ENCODE measurements at regions not wholly inside any gene's neighbourhood (a gene's known extent, or its start where the extent isn't known, plus 50 kb on each side); places are given as distances from the start of the nearest gene placed in this dataset.

DNA sequence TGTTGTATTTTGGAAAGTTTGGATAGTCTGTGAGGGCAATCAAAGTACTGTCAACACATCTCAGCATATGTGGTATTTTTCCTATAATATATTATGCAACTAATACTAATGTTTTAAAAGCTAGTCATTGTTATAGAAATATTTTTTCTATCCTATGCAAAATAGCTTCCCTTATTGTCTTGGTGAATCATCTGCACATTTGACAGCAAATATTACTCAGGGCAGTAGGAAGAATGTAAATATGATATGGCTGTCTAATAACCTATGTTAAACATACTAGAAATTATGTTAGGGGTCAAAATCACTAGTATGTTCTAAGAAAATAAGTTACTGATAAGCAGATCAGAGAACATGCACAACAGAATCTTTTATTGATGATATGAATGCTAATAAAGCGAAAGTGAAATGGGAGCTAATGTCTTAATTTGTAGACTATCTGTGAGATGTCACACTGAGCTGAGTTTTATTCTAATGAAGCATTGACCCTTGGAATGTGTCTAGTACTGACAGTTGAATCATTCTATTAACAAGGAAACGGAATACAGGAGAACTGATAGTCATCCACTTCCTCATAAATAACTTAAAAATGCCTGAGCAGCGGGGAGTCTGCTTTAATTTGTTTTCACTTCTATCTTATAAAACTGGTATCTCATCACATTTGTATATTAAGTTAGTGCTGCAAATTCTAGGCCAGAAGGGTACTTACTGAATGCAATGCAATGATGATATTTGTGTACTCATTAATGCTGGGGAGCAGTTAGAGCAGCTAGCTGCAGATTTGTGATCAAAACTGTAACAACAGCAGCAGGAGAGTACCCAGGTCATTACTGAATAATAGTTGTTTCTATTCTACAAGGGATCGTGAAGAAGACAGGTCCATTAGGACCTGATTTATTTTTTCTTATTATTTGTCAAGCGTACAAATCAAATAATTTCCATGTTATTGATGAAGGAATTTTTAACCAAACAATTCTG is 440.3 kb upstream of the AADAT start:
- H3K9me3 ChIP-seq, result no peaks in the 10 kb centered on the region

DNA sequence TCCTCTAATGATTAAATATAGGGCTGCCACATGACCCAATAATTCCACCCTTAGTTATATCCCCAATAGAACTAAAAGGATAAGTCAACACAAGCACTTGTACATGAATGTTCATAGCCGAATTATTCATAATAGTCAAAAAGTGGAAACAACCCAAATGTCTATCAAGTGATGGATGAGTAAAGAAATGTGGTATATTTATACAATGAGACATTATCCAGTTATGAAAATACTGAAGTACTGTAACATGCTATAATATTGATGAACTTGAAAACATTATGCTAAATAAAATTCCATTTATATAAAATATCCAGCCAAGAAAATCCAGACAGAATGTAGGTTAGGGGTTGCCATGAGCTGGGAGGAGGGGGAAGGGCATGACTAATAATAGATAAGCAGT is 436.7 kb upstream of the AADAT start:
- DNase-seq, result no peak
- H3K9me3 ChIP-seq, result no peaks in the 10 kb centered on the region
- H3K4me3 ChIP-seq, result no peak overlapping the region
- WGBS, 2 donors, result 93 to 96% methylated on average over 1 of the region's 1 CpG
- no peak overlapping the region for H3K27ac ChIP-seq
- TF ChIP-seq, protein P1, sequence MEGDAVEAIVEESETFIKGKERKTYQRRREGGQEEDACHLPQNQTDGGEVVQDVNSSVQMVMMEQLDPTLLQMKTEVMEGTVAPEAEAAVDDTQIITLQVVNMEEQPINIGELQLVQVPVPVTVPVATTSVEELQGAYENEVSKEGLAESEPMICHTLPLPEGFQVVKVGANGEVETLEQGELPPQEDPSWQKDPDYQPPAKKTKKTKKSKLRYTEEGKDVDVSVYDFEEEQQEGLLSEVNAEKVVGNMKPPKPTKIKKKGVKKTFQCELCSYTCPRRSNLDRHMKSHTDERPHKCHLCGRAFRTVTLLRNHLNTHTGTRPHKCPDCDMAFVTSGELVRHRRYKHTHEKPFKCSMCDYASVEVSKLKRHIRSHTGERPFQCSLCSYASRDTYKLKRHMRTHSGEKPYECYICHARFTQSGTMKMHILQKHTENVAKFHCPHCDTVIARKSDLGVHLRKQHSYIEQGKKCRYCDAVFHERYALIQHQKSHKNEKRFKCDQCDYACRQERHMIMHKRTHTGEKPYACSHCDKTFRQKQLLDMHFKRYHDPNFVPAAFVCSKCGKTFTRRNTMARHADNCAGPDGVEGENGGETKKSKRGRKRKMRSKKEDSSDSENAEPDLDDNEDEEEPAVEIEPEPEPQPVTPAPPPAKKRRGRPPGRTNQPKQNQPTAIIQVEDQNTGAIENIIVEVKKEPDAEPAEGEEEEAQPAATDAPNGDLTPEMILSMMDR (IDR thresholded peaks at IDR 0.05), result no peak
- TF ChIP-seq POLR2A (IDR thresholded peaks at IDR 0.05), result no peak
- no peaks in the 10 kb centered on the region for H3K4me1 ChIP-seq
- intact Hi-C loops (cut with DNase I; ENCODE audit: low total_unique reads), result no loop called here
- no peaks in the 10 kb centered on the region for H3K36me3 ChIP-seq (ENCODE audit: low read depth, missing control alignments)
- H3K27me3 ChIP-seq, result no peaks in the 10 kb centered on the region

More for the DNA sequence above, 440.3 kb upstream of the AADAT start:
- TF ChIP-seq, protein P1 (IDR thresholded peaks at IDR 0.05), result no peak
- TF ChIP-seq POLR2A (IDR thresholded peaks at IDR 0.05), result no peak
- no peak overlapping the region for H3K4me3 ChIP-seq
- H3K27me3 ChIP-seq, result no peaks in the 10 kb centered on the region
- no peak for DNase-seq
- 76 to 83% methylated on average over 5 of the region's 5 CpGs for WGBS, 2 donors
- no peaks in the 10 kb centered on the region for H3K36me3 ChIP-seq (ENCODE audit: low read depth, missing control alignments)
- H3K4me1 ChIP-seq, result no peaks in the 10 kb centered on the region
- no peak overlapping the region for H3K27ac ChIP-seq
- intact Hi-C loops (cut with DNase I; ENCODE audit: low total_unique reads), result no loop called here

DNA sequence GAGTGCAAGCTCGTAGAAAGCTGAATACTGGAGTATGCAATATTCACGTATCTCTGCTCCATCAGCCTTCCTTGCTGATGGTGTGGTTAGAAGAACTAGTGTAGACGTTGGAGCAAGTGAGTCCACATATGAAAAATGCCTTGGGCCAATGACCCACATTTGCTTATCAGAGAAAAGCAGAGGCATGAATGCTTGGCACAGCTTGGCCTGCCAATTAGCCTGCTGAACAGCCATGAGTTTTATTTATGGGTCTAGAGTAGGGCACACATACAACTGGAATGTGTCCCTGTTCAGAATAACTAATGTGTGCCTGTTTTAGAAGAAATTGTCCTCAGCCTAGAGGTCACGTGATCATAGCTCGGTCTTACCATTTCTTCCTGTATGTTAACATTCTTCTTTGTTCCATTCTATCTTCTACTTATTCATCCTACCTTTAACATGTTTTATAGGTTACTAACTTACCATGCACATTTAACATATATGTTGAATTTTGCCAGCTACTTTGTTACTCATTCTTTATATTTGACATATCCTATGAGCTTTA is 432.7 kb upstream of the AADAT start:
- Histone ChIP-seq H3K4me3 (no peak overlapping the region), H3K4me1 (no peaks in the 10 kb centered on the region), H3K27ac (no peak overlapping the region), H3K27me3 (no peaks in the 10 kb centered on the region), H3K9me3 (no peaks in the 10 kb centered on the region), H3K36me3 (ENCODE audit: low read depth, missing control alignments) (no peaks in the 10 kb centered on the region)
- DNase-seq, result no peak
- WGBS, 2 donors, result 80 to 82% methylated on average over 5 of the region's 5 CpGs
- TF ChIP-seq, protein P1 (IDR thresholded peaks at IDR 0.05), result no peak
- no peak for TF ChIP-seq POLR2A (IDR thresholded peaks at IDR 0.05)
- intact Hi-C loops (cut with DNase I; ENCODE audit: low total_unique reads), result no loop called here

GRCh38 chr4:170497689-170498088 is 407.9 kb upstream of the AADAT start:
- Histone ChIP-seq H3K27me3 (no peaks in the 10 kb centered on the region), H3K36me3 (ENCODE audit: low read depth, missing control alignments) (no peaks in the 10 kb centered on the region), H3K9me3 (no peaks in the 10 kb centered on the region), H3K27ac (no peak overlapping the region), H3K4me1 (no peaks in the 10 kb centered on the region), H3K4me3 (no peak overlapping the region)
- DNase-seq, result no peak
- intact Hi-C loops (cut with DNase I; ENCODE audit: low total_unique reads), result no loop called here
- WGBS, 2 donors, result 18 to 25% methylated on average over 1 of the region's 1 CpG
- TF ChIP-seq POLR2A (IDR thresholded peaks at IDR 0.05), result no peak
- TF ChIP-seq, protein P1 (IDR thresholded peaks at IDR 0.05), result no peak

Measured in testis (tissue), 2 donors.